ENCODE measurements at regions not wholly inside any gene's neighbourhood (a gene's known extent, or its start where the extent isn't known, plus 50 kb on each side); places are given as distances from the start of the nearest gene placed in this dataset.

DNA sequence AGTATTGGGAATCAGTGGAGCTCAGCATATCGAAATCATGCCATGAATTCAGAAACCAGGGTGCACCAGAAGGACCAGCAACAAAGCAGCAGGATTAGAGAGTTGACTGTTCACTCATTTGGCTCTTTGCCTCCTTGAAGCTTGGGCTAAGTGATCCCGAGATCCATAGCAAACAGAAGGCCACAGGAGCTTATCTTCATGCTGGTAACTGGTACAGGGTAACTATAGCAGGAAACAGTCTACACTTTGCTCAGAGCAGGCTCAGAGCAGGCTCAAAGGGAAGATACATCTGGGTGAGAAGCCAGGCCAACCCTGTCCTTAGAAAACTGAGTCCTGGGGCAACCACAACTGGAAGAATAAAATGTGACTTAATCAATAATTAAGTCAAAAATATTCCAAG is 111.1 kb downstream of the GRIN2B start:
- Mint-ChIP-seq H3K27ac (no peak overlapping the region), H3K4me3 (no peak overlapping the region), H3K27me3 (ENCODE audit: insufficient read depth) (no peaks in the 10 kb centered on the region), H3K4me1 (ENCODE audit: low read depth) (no peaks in the 10 kb centered on the region), H3K9me3 (peaks cover 6% of the 10 kb centered on the region), H3K36me3 (ENCODE audit: low read depth) (no peaks in the 10 kb centered on the region)
- no peak for TF ChIP-seq CTCF (IDR thresholded peaks at IDR 0.05)
- DNase-seq: no peak

DNA sequence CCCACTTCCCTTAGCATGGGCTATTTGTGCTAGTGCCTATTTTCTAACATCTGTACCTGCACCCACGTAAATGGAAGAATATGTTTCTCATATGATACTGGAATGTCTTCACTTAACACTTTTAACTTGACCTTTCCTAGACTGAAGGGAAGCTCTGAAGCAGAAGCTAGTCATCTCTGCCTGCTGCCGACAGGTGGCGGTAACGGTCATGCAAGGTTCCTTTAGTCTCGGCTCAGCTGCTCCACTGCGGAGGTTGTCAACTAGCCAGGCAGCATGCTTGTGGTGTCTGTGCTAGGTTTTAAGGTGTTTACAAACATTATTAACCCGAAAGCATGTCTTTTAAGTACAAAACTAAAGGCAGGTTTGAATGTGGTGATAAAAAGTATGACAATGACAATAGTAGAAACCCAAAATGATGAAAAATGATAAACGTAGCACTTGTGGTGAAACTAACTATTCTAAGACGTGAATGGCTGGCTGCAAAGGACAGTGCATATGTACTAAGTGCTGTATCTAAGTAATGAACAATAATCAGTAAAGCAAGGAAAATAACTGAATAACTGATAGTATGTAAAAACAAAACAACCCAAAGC is 117.2 kb downstream of the GRIN2B start:
- peak; percentile 81 for TF ChIP-seq CTCF (IDR thresholded peaks at IDR 0.05)
- no peak overlapping the region for H3K27ac Mint-ChIP-seq
- no peak overlapping the region for H3K4me3 Mint-ChIP-seq
- no peaks in the 10 kb centered on the region for H3K36me3 Mint-ChIP-seq (ENCODE audit: low read depth)
- H3K9me3 Mint-ChIP-seq: no peaks in the 10 kb centered on the region; the same call in 1 of the 2 replicates
- peaks cover 2% of the 10 kb centered on the region for H3K27me3 Mint-ChIP-seq (ENCODE audit: insufficient read depth)
- DNase-seq: peak; percentile 21
- no peaks in the 10 kb centered on the region for H3K4me1 Mint-ChIP-seq (ENCODE audit: low read depth)

DNA sequence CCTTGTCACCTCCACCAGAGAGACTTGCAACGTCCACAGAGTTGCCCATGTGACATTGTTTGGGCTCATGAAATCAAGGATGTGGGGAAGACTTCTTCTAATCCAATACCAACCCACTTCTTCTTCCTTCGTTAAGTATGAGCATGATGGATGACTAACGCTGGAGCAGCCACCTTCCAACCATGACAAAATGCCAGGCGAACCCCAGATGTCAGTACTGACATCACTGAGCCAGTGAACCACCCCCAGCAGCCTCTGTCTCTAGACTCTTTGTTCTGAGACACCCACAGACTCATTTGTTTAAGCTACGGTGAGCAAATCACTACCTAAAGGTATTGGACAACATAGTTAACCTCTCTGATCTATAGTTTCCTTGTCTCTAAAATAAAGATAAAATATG is 123.7 kb downstream of the GRIN2B start:
- H3K9me3 Mint-ChIP-seq: peaks cover 12% of the 10 kb centered on the region
- no peak overlapping the region for H3K27ac Mint-ChIP-seq
- no peaks in the 10 kb centered on the region for H3K36me3 Mint-ChIP-seq (ENCODE audit: low read depth)
- H3K4me3 Mint-ChIP-seq: no peak overlapping the region
- H3K27me3 Mint-ChIP-seq (ENCODE audit: insufficient read depth): peaks cover 1% of the 10 kb centered on the region
- no peak for TF ChIP-seq CTCF (IDR thresholded peaks at IDR 0.05)
- no peaks in the 10 kb centered on the region for H3K4me1 Mint-ChIP-seq (ENCODE audit: low read depth)
- DNase-seq: no peak

GRCh38 chr12:13853471-13853870 is 127.9 kb downstream of the GRIN2B start:
- no peak overlapping the region for H3K4me3 Mint-ChIP-seq
- H3K27ac Mint-ChIP-seq: no peak overlapping the region
- peaks cover 31% of the 10 kb centered on the region for H3K9me3 Mint-ChIP-seq
- DNase-seq: no peak
- no peaks in the 10 kb centered on the region for H3K36me3 Mint-ChIP-seq (ENCODE audit: low read depth)
- H3K4me1 Mint-ChIP-seq (ENCODE audit: low read depth): no peaks in the 10 kb centered on the region
- no peak for TF ChIP-seq CTCF (IDR thresholded peaks at IDR 0.05)
- H3K27me3 Mint-ChIP-seq (ENCODE audit: insufficient read depth): peaks cover under 1% of the 10 kb centered on the region

- Mint-ChIP-seq H3K4me3 (no peak overlapping the region), H3K36me3 (ENCODE audit: low read depth) (no peaks in the 10 kb centered on the region), H3K9me3 (peaks cover 38% of the 10 kb centered on the region), H3K27me3 (ENCODE audit: insufficient read depth) (peaks cover 2% of the 10 kb centered on the region), H3K4me1 (ENCODE audit: low read depth) (no peaks in the 10 kb centered on the region), H3K27ac (no peak overlapping the region)
- no peak for DNase-seq
- no peak for TF ChIP-seq CTCF (IDR thresholded peaks at IDR 0.05)
Observed at GRCh38 chr12:13851828-13852227, 129.6 kb downstream of the GRIN2B start.

GRCh38 chr12:13849456-13849855 is 131.9 kb downstream of the GRIN2B start:
- Mint-ChIP-seq H3K27me3 (ENCODE audit: insufficient read depth) (peaks cover 2% of the 10 kb centered on the region), H3K9me3 (peaks cover 50% of the 10 kb centered on the region)
- no peak for DNase-seq

More at GRCh38 chr12:13849456-13849855, 131.9 kb downstream of the GRIN2B start:
- Mint-ChIP-seq H3K36me3 (ENCODE audit: low read depth) (no peaks in the 10 kb centered on the region), H3K27ac (no peak overlapping the region), H3K4me1 (ENCODE audit: low read depth) (no peaks in the 10 kb centered on the region), H3K4me3 (no peak overlapping the region)
- no peak for TF ChIP-seq CTCF (IDR thresholded peaks at IDR 0.05)

Data from HFFc6 (cell line).